HS-5 (cell line): ENCODE measurements at regions not wholly inside any gene's neighbourhood (a gene's known extent, or its start where the extent isn't known, plus 50 kb on each side); places are given as distances from the start of the nearest gene placed in this dataset.
"Not testable (repeated sequence)": the region's sequence is repeated elsewhere in the genome, so short reads cannot be mapped to it uniquely, and the experiment has no call there.

Experiments used
- DNase-seq: peaks from one replicate; pipeline ENCODE4 v3.0.0-alpha.2; 2012; ENCODE audit warnings: low read depth

GRCh38 chr6:51153109-51153508, 334.4 kb downstream of the TFAP2B start:
- DNase-seq: no peak

- DNase-seq: not testable (repeated sequence)
Measured at GRCh38 chr6:51154925-51155324, 336.3 kb downstream of the TFAP2B start.

DNA sequence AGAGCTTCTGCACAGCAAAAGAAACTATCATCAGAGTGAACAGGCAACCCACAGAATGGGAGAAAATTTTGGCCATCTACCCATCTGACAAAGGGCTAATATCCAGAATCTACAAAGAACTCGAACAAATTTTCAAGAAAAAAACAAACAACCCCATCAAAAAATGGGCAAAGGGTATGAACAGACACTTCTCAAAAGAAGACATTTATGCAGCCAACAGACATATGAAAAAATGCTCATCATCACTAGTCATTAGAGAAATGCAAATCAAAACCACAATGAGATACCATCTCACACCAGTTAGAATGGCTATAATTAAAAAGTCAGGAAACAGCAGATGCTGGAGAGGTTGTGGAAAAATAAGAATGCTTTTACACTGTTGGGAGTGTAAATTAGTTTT, 340.6 kb downstream of the TFAP2B start:
- DNase-seq: not testable (repeated sequence)

DNA sequence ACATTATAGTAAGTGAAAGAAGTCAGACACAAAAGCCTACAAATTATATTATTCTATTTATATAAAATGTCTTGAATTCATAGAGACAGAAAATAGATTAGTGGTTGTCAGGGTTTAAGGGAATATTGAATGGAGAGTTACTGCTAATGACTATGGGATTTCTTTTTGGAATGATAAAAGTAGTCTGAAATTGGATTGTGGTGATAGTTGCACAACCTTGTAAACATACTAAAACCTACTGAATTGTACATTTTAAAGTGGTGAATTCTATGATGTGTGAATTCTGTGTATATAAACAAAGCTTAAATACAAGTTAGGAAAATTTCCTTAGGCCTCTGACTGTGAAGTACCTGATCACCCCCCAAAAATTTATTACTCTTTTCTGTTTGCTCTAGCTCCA, 343.1 kb downstream of the TFAP2B start:
- DNase-seq: no peak

DNA sequence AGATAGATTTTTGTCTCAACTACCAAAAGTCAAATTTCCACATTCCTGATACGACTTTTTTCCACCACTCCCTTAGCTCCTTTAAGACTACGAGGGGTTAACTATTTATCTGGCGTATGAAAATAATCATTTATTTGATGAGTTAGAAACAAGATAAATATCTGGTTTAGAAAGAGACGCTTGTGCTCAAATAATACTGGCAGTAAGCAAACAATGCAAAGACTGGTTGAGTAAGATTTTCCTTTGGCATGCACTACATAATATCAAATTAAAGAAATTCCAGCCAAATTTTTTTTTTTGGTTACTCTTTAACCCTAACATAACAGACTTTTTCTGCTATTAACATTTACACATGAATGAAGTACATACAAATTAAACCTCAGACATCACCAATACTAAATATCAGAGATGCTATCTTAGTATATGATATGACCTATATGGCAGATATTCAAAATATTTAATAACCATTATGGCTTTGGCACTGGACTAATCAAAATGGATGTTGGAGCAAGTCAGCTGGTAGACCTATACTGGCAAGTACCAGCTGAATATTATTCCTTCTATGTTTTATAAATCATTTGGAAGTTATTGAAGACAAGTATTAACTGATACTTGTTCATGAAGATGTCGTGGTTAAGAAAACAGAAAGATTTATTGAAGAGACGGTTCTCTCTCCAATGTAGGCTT, 345.3 kb downstream of the TFAP2B start:
- no peak for DNase-seq

DNA sequence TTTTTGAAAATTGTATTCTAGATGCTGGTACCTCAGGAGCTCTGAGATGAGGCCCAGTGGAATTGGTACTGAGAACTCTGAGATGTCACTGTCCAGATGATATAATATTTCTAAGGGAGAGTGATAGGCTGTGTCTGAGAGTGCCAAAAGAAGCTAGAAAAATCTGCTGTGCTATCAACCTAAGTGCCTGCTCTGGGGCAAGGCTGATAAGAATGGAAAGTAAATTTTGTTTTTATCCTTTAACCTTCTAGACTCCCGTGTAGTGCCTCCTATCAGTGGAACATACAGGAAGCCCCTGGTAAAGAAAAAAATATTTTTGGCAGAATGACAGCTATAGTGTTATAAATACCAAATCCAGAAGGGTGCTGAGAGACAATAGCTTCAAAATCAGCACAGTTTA, 348.2 kb downstream of the TFAP2B start:
- DNase-seq: no peak

DNA sequence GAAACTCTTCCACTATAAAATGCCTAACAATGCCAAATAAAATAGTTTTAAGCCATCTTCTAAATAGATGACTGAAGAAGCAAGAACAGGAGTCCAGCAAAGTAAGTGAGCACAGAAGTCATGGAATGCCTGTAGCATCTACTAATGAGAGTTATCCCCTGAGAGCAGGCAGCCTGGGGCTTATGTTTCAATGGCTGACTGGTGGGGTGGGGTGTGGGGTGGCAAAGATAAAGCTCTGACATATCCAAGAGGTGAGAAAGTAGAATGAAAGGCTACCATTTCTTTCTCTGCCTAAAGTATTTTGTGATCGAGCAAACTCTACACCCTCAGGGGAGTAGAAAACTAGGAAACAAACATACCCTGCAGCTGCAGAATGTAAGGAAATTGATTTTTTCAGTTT, 348.8 kb downstream of the TFAP2B start:
- no peak for DNase-seq

GRCh38 chr6:51182827-51183226, 364.2 kb downstream of the TFAP2B start:
- no peak for DNase-seq

DNA sequence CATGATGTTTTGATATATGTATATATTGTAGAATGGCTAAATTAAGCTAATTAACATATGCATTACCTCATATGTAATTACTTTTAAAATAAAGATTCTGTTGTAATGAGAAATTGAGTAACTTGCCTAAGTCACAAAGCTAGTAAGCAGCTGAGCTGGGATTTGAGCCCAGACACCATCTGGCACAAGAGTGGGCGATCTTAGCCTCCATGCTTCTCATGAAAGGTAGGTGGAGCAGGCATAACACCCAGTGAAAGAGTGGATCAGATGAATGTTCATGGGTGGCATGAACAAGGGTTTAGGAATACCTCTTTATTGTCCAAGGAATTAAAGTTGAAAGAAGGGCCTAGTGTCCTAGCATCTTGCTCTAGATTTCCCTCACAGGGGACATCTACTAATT, 365.4 kb downstream of the TFAP2B start:
- no peak for DNase-seq

DNA sequence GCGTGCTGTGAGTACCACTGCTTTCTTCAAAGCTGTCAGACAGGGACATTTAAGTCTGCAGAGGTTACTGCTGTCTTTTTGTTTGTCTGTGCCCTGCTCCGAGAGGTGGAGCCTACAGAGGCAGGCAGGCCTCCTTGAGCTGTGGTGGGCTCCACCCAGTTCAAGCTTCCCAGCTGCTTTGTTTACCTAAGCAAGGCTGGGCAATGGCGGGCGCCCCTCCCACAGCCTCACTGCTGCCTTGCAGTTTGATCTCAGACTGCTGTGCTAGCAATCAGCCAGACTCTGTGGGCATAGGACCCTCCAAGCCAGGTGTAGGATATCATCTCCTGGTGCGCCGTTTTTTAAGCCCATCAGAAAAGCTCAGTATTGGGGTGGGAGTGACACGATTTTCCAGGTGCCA, 374.5 kb downstream of the TFAP2B start:
- DNase-seq: not testable (repeated sequence)

- DNase-seq: no peak
Measured at GRCh38 chr6:51199105-51199552, 380.5 kb downstream of the TFAP2B start.

- peak; percentile 13 for DNase-seq
Measured at GRCh38 chr6:51199733-51200260, 381.1 kb downstream of the TFAP2B start.

- DNase-seq: no peak
Measured at GRCh38 chr6:51200676-51201075, 382.0 kb downstream of the TFAP2B start.

DNA sequence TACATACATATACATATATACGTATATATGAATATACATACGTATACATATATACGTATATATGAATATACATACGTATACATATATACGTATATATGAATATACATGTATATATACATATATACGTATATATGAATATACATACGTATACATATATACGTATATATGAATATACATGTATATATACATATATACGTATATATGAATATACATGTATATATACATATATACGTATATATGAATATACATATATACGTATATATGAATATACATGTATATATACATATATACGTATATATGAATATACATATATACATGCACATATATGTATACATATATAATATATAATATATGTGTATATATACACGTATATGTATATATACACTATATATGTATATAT, 384.0 kb downstream of the TFAP2B start:
- not testable (repeated sequence) for DNase-seq

DNA sequence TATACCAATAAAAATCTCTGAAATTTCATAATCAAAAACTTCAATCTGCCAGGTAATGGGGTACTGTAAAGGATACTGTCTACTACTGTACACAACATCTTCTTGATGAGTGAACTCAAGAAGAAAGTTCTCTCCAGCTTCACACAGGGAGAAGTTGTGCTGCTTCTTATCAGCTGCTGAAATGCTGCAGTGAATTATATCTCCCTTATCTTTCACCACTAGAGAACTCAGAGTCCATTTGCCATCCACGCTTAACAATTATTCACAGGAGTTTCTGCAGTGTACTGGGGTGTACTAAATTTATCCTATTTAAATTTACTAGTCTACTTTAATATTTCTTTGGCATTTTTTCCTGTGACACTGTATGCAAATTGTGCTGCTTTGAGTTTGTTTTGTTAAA, 384.8 kb downstream of the TFAP2B start:
- no peak for DNase-seq

DNA sequence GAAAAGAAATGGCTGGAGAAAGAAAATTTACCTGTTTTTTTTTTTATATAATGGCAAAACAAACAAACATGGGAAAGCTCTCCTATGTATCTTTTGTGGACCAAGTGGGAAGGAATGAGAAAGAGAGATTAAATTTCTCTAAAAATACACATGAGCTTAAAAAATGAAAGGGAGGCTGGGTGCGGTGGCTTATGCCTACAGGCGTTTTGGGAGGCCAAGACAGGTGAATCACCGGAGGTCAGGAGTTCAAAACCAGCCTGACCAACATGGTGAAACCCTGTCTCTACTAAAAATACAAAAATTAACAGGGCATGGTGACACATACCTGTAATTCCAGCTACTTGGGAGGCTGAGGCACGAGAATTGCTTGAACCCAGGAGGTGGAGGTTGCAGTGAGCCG, 388.0 kb downstream of the TFAP2B start:
- DNase-seq: not testable (repeated sequence)

- no peak for DNase-seq
Measured at GRCh38 chr6:51209651-51210050, 391.0 kb downstream of the TFAP2B start.

DNA sequence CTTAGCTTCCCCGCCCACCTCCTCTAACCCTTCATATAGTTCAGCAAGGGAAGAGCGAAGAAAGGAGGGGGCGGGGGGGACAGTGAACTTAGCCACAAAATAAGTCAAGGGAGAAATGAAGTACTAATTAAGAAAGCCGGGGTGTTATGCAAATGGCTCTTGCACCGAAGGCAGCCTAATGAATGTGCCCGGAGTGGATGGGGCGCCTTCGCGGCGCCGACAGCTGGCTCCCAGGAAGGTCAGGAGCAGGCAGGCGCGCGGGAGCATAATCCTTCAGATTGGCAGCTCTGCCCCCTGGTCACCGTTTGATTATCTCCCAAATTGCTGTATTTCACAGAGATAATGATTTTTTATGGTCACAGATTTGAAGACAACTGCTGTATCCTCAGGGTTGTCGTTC, 395.1 kb downstream of the TFAP2B start:
- no peak for DNase-seq

- no peak for DNase-seq
Measured at GRCh38 chr6:51214442-51214841, 395.8 kb downstream of the TFAP2B start.

- DNase-seq: no peak
Measured at GRCh38 chr6:51218181-51218580, 399.5 kb downstream of the TFAP2B start.

DNA sequence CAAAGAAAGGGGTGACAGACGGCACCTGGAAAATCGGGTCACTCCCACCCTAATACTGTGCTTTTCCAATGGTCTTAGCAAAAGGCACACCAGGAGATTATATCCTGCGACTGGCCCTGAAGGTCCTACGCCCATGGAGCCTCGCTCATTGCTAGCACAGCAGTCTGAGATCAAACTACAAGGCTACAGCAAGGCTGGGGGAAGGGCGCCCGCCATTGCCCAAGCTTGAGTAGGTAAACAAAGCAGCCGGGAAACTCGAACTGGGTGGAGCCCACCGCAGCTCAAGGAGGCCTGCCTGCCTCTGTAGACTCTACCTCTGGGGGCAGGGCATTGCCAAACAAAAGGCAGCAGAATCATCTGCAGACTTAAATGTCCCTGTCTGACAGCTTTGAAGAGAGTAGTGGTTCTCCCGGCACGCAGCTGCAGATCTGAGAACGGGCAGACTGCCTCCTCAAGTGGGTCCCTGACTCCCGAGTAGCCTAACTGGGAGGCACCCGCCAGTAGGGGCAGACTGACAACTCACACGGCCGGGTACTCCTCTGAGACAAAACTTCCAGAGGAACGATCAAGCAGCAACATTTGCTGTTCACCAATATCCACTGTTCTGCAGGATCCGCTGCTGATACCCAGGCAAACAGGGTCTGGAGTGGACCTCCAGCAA, 406.0 kb downstream of the TFAP2B start:
- DNase-seq: not testable (repeated sequence)

- DNase-seq: no peak
Measured at GRCh38 chr6:51241376-51241775, 422.7 kb downstream of the TFAP2B start.

DNA sequence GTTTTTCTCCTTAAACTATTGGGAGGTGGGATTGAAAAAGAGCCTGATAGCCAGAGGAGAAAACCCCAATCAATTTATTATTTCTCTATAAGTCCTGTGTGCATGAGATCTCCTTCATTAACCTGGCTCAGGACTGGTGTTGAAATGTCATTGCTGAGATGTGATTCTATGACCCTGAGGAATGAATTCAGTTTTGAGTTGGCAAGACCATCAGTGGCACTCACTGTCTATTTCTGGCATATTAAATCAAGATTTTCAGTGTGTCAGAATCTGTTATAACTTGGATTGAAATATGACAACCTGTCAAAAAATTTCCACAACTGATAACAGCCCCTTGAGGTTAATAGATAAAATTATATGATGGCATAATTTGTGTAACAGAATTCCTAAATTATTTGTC, 431.1 kb downstream of the TFAP2B start:
- DNase-seq: no peak

DNA sequence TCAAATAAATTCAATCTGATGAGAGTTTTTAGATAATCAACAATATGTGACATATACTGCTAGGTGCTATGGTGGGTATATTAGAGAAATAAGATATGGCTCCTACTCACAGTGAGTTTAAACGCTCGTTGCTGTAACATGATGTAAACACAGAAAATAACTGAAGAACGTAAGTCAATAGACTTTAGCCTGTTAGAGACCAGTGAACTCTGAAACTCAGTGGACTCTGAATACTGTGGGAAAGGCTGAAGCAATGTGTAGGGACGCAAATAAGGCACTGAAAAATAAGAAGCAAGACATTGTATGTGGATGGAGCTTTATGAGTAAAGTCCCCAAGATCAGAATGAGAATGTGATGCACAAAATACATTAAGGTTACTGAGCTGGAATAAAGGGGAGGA, 431.6 kb downstream of the TFAP2B start:
- no peak for DNase-seq
